Chondrocyte (in vitro differentiated cells): ENCODE measurements at regions not wholly inside any gene's neighbourhood (a gene's known extent, or its start where the extent isn't known, plus 50 kb on each side); places are given as distances from the start of the nearest gene placed in this dataset.

Experiments used
- DNase-seq: peaks from one replicate; pipeline ENCODE4 v3.0.0; 2021; ENCODE audit warnings: mixed read lengths, low spot score
- H3K27ac Mint-ChIP-seq: one replicate; pipeline ENCODE4 v1.8.0; 2021; ENCODE audit warnings: mild to moderate bottlenecking, moderate library complexity, mixed read lengths; ENCODE audit not compliant: unreplicated experiment
- H3K27me3 Mint-ChIP-seq: 2 replicates; pipeline ENCODE4 v1.8.0; 2021; ENCODE audit warnings: low read depth, mixed read lengths
- H3K36me3 Mint-ChIP-seq: 2 replicates; pipeline ENCODE4 v1.8.0; 2021; ENCODE audit warnings: low read depth, mixed read lengths
- H3K4me1 Mint-ChIP-seq: 2 replicates; pipeline ENCODE4 v1.8.0; 2021; ENCODE audit warnings: low read depth, mild to moderate bottlenecking, mixed read lengths
- H3K4me3 Mint-ChIP-seq: one replicate; pipeline ENCODE4 v1.8.0; 2021; ENCODE audit warnings: mild to moderate bottlenecking, moderate library complexity, mixed read lengths; ENCODE audit not compliant: unreplicated experiment
- H3K9me3 Mint-ChIP-seq: 2 replicates; pipeline ENCODE4 v1.8.0; 2021; ENCODE audit warnings: low read depth, mixed read lengths
- CTCF ChIP-seq: fragments of 200-600 bp; sonication (generic); IDR thresholded peaks from 2 replicates; pipeline ENCODE4 v1.5.0; 2021; ENCODE audit warnings: antibody characterized with exemption, mild to moderate bottlenecking, moderate library complexity

DNA sequence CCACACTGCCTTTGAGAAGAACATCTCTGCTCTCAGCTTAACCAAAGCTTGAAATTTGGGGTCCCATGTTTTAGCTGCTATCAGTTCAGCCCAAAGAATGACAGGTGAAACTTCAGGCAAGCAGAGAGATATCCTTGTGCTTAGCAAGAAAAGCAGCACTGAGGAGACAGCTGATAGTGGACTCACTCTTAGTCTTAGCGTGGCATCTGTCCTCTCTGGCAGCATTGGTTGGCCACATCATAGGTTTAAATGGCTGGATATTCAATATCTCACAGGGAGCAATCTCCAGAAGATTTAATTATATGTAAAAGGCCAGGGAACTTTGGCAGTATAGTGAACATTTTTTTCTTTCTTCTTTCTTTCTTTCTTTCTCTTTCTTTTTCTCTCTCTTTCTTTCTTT, 131.1 kb upstream of the SGK1 start:
- Mint-ChIP-seq H3K27me3 (no peaks in the 10 kb centered on the region), H3K9me3 (no peaks in the 10 kb centered on the region), H3K36me3 (no peaks in the 10 kb centered on the region), H3K27ac (no peak overlapping the region), H3K4me3 (no peak overlapping the region), H3K4me1 (peaks cover 22% of the 10 kb centered on the region)
- no peak for TF ChIP-seq CTCF
- no peak for DNase-seq

GRCh38 chr6:134447883-134448387, 130.0 kb upstream of the SGK1 start:
- no peaks in the 10 kb centered on the region for H3K27me3 Mint-ChIP-seq
- no peaks in the 10 kb centered on the region for H3K36me3 Mint-ChIP-seq
- H3K4me1 Mint-ChIP-seq, result peaks cover 22% of the 10 kb centered on the region
- DNase-seq, result no peak
- TF ChIP-seq CTCF, result no peak
- no peak overlapping the region for H3K4me3 Mint-ChIP-seq
- peak overlapping the region; percentile 53 for H3K27ac Mint-ChIP-seq
- H3K9me3 Mint-ChIP-seq, result no peaks in the 10 kb centered on the region

DNA sequence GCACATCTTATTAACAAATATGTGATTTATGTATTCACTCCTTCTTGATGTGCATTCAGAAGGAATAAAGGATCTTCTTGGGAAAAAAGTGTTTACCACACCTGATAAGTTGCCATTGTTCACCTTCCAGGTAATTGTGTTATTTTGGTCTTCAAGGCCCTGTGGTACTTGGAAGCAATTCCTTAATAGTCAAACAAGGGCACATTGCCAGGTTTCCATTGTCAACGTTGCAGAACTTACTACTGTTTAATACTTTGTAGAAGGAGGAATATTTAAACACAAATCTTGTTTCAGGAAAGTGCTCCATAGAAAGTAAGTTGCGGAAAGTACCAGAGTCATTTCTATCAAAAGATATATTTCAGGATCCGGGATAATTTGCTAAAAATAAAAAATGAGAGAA, 129.5 kb upstream of the SGK1 start:
- Mint-ChIP-seq H3K4me1 (peaks cover 22% of the 10 kb centered on the region), H3K27me3 (no peaks in the 10 kb centered on the region), H3K4me3 (no peak overlapping the region), H3K27ac (peak overlapping the region; percentile 53), H3K9me3 (no peaks in the 10 kb centered on the region), H3K36me3 (no peaks in the 10 kb centered on the region)
- DNase-seq, result no peak
- TF ChIP-seq CTCF, result no peak

GRCh38 chr6:134446896-134447295, 129.0 kb upstream of the SGK1 start:
- Mint-ChIP-seq H3K27ac (peak overlapping the region; percentile 92), H3K4me3 (no peak overlapping the region), H3K4me1 (peaks cover 22% of the 10 kb centered on the region), H3K36me3 (no peaks in the 10 kb centered on the region), H3K9me3 (no peaks in the 10 kb centered on the region), H3K27me3 (no peaks in the 10 kb centered on the region)
- no peak for DNase-seq
- TF ChIP-seq CTCF, result peak; percentile 5

GRCh38 chr6:134446218-134446848, 128.4 kb upstream of the SGK1 start:
- H3K4me3 Mint-ChIP-seq, result no peak overlapping the region
- peak; percentile 25 for TF ChIP-seq CTCF
- H3K9me3 Mint-ChIP-seq, result no peaks in the 10 kb centered on the region
- H3K36me3 Mint-ChIP-seq, result no peaks in the 10 kb centered on the region
- DNase-seq, result no peak
- H3K27ac Mint-ChIP-seq, result peak overlapping the region; percentile 92
- H3K27me3 Mint-ChIP-seq, result no peaks in the 10 kb centered on the region
- peaks cover 22% of the 10 kb centered on the region for H3K4me1 Mint-ChIP-seq
